ENCODE measurements at regions not wholly inside any gene's neighbourhood (a gene's known extent, or its start where the extent isn't known, plus 50 kb on each side); places are given as distances from the start of the nearest gene placed in this dataset.

- ATAC-seq, result no peak
These were observed 77.8 kb upstream of the CCDC112 start for GRCh38 chr5:115374057-115374775.

- ATAC-seq, result peak; percentile 28
These were observed 75.7 kb upstream of the CCDC112 start for GRCh38 chr5:115372146-115372545.

- ATAC-seq, result no peak
These were observed 73.1 kb upstream of the CCDC112 start for GRCh38 chr5:115369430-115370144.

- peak; percentile 77 for ATAC-seq
These were observed 69.8 kb upstream of the CCDC112 start for GRCh38 chr5:115366223-115366622.

DNA sequence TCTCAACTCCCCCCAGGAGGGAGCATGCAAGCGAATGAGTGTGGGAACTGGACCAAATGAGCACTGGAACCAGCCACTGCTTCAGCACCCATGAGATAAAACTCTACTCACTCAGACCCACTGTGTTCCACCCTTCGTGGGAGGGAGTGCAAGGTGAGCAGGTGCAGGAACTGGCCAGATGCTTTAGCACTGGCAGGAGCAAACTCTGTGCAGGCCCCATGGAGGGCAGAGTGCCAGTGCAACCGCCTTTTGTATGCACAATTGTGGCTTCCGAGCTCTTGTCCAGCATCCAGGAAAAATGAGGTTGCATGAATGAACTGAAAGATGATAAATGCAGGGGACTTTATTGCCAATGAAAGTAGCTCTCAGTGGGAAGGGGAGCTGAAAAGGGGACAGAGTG is 67.4 kb upstream of the CCDC112 start:
- ATAC-seq, result no peak

- ATAC-seq, result peak; percentile 84
These were observed 63.7 kb upstream of the CCDC112 start for GRCh38 chr5:115360046-115360685.

GRCh38 chr5:115355767-115356381 is 59.4 kb upstream of the CCDC112 start:
- no peak for ATAC-seq

GRCh38 chr5:115355095-115355494 is 58.6 kb upstream of the CCDC112 start:
- ATAC-seq, result no peak

- no peak for ATAC-seq
These were observed 57.8 kb upstream of the CCDC112 start for GRCh38 chr5:115354246-115354645.

GRCh38 chr5:115352571-115352970 is 56.1 kb upstream of the CCDC112 start:
- no peak for ATAC-seq

- ATAC-seq, result no peak
These were observed 55.1 kb upstream of the CCDC112 start for GRCh38 chr5:115351356-115352195.

DNA sequence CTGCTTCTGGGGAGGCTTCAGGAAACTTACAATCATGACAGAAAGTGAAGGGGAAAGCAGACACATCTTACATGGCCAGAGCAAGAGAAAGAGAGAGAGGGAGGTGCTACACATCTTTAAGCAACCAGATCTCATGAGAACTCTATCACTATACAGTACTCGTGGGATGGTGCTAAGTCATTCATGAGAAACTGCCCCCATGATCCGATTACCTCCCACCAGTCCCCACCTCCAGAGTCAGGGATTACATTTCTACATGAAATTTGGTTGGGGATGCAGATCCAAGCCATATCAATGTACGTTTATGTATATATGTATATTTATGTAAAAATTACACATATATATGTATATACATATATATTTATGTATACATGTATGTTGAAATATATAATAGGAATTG is 54.4 kb upstream of the CCDC112 start:
- ATAC-seq, result no peak

DNA sequence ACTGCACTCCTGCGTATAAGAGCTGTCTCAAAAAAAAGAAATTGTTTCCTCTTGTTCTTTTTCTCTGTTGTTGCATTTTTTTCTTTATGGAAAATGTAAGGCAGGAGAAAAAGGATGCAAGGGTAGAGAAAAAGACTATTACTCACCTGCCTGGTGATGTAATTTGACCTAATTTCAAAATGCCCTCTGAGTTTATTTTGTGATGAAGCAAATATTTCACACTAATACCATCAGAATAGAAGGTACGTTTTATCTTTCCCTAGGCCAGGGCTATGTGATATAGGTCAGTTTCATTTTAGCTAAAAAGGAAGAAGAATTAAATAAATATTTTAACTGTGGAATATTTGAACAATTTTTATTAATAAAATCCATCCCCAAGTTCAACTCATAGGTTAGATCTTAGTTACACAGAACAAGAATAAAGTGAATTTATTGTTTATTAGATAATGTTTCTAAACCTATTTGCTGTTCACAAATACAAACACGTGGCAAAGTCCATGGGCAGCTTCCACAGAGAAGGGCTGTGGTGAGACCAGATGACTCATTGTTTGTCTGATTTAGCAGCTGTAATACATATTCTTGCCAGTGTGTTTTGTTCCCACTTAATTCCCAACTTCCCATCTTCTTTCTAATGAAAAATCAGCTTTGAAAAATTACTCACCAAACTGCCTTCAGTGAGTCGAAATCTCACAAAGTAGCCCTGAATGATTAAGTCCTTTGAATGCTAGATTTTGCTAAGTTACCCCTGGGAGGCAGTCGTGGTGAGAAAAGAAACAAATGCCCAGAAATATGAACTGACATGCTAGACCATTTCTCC is 52.8 kb upstream of the CCDC112 start:
- ATAC-seq, result peak; percentile 87

GRCh38 chr5:115348175-115348574 is 51.7 kb upstream of the CCDC112 start:
- ATAC-seq, result no peak
